ENCODE measurements at regions not wholly inside any gene's neighbourhood (a gene's known extent, or its start where the extent isn't known, plus 50 kb on each side); places are given as distances from the start of the nearest gene placed in this dataset.

- DNase-seq (ENCODE audit: low read depth, low spot score): no peak
- in situ Hi-C loops (cut with HindIII; ENCODE audit: low sequenced_read_pairs): no loop called here
- TF ChIP-seq CTCF (IDR thresholded peaks at IDR 0.05; ENCODE audit: low read depth, low read length): no peak
- H3K4me3 ChIP-seq (ENCODE audit: low read depth, low read length): no peak overlapping the region
Observed at GRCh38 chr17:79325709-79326430, 251.2 kb downstream of the ENGASE start.

GRCh38 chr17:79324194-79324593, 249.6 kb downstream of the ENGASE start:
- DNase-seq (ENCODE audit: low read depth, low spot score): no peak
- no peak overlapping the region for H3K4me3 ChIP-seq (ENCODE audit: low read depth, low read length)
- in situ Hi-C loops (cut with HindIII; ENCODE audit: low sequenced_read_pairs): no loop called here
- no peak for TF ChIP-seq CTCF (IDR thresholded peaks at IDR 0.05; ENCODE audit: low read depth, low read length)

- in situ Hi-C loops (cut with HindIII; ENCODE audit: low sequenced_read_pairs): no loop called here
- no peak for DNase-seq (ENCODE audit: low read depth, low spot score)
- H3K4me3 ChIP-seq (ENCODE audit: low read depth, low read length): no peak overlapping the region
- no peak for TF ChIP-seq CTCF (IDR thresholded peaks at IDR 0.05; ENCODE audit: low read depth, low read length)
Observed at GRCh38 chr17:79323566-79323965, 248.9 kb downstream of the ENGASE start.

GRCh38 chr17:79322211-79323123, 247.8 kb downstream of the ENGASE start:
- no peak for DNase-seq (ENCODE audit: low read depth, low spot score)
- no peak overlapping the region for H3K4me3 ChIP-seq (ENCODE audit: low read depth, low read length)
- no peak for TF ChIP-seq CTCF (IDR thresholded peaks at IDR 0.05; ENCODE audit: low read depth, low read length)
- in situ Hi-C loops (cut with HindIII; ENCODE audit: low sequenced_read_pairs): no loop called here

GRCh38 chr17:79320331-79320730, 245.7 kb downstream of the ENGASE start:
- DNase-seq (ENCODE audit: low read depth, low spot score): no peak
- H3K4me3 ChIP-seq (ENCODE audit: low read depth, low read length): no peak overlapping the region
- TF ChIP-seq CTCF (IDR thresholded peaks at IDR 0.05; ENCODE audit: low read depth, low read length): no peak
- in situ Hi-C loops (cut with HindIII; ENCODE audit: low sequenced_read_pairs): no loop called here

GRCh38 chr17:79317916-79318315, 243.3 kb downstream of the ENGASE start:
- no peak for TF ChIP-seq CTCF (IDR thresholded peaks at IDR 0.05; ENCODE audit: low read depth, low read length)
- H3K4me3 ChIP-seq (ENCODE audit: low read depth, low read length): no peak overlapping the region
- in situ Hi-C loops (cut with HindIII; ENCODE audit: low sequenced_read_pairs): no loop called here
- no peak for DNase-seq (ENCODE audit: low read depth, low spot score)
